ENCODE measurements at regions not wholly inside any gene's neighbourhood (a gene's known extent, or its start where the extent isn't known, plus 50 kb on each side); places are given as distances from the start of the nearest gene placed in this dataset.

DNA sequence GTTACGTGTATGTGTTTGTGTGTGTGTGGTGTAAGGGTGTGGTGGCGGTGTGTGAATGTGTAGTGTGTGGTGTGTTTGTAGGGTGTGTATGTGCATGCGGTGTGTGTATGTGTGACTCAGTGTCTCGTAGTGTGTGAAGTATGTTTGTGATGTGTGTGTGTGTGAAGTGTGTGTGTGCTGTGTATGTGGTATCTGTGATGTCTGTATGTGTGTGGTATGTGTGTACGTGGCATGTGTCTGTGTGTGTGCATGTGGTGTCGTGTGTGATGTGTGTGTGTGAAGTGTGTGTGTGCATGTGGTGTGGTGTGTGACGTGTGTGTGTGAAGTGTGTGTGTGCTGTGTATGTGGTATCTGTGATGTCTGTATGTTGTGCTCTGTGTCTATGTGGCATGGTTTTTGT, 339.4 kb downstream of the MTRR start:
- DNase-seq = no peak
- Mint-ChIP-seq H3K4me3 (no peak overlapping the region), H3K4me1 (no peaks in the 10 kb centered on the region), H3K36me3 (no peaks in the 10 kb centered on the region), H3K27ac (no peak overlapping the region), H3K9me3 (peaks cover 0 to 20% (median 12%) of the 10 kb centered on the region in 6 donors), H3K27me3 (ENCODE audit: low read depth in 3 of 3) (peaks cover 0 to 1% (median 0%) of the 10 kb centered on the region in 3 donors)

GRCh38 chr5:8209500-8209899, 340.6 kb downstream of the MTRR start:
- peaks cover 2 to 12% (median 5%) of the 10 kb centered on the region in 6 donors for H3K9me3 Mint-ChIP-seq
- H3K27me3 Mint-ChIP-seq (ENCODE audit: low read depth in 3 of 3) = no peaks in the 10 kb centered on the region
- H3K4me1 Mint-ChIP-seq = no peaks in the 10 kb centered on the region
- H3K36me3 Mint-ChIP-seq = no peaks in the 10 kb centered on the region
- DNase-seq = no peak
- H3K27ac Mint-ChIP-seq = no peak overlapping the region
- H3K4me3 Mint-ChIP-seq = no peak overlapping the region

- Mint-ChIP-seq H3K9me3 (peaks cover 0 to 22% (median 7%) of the 10 kb centered on the region in 6 donors), H3K4me1 (no peaks in the 10 kb centered on the region)
- DNase-seq = no peak
Observed at GRCh38 chr5:8213701-8214240, 344.8 kb downstream of the MTRR start.

GRCh38 chr5:8216921-8217320, 348.0 kb downstream of the MTRR start:
- Mint-ChIP-seq H3K4me1 (no peaks in the 10 kb centered on the region), H3K27me3 (ENCODE audit: low read depth in 3 of 3) (no peaks in the 10 kb centered on the region)

More at GRCh38 chr5:8213701-8214240, 344.8 kb downstream of the MTRR start:
- Mint-ChIP-seq H3K4me3 (no peak overlapping the region), H3K27me3 (ENCODE audit: low read depth in 3 of 3) (no peaks in the 10 kb centered on the region), H3K27ac (no peak overlapping the region), H3K36me3 (no peaks in the 10 kb centered on the region)

DNA sequence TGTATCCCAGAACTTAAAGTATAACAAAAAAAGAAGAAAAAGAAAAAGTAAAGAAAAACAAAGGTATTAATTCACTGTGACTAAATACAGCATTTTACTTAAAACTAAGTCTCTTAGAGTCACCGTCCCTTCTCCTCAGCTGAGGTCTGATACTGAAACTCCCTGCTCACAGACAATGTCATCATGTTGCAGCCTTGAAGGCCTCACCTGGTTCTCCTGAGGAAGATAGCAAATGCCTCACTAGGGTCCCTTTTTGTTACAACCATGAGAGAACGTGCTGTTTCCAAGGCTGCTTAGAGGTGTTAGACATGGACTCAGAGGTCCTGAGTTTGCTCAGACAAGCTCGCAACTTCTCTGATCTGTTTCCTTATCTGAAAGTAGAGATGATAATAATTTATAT, 357.2 kb downstream of the MTRR start:
- Mint-ChIP-seq H3K4me1 (no peaks in the 10 kb centered on the region), H3K36me3 (no peaks in the 10 kb centered on the region), H3K27me3 (ENCODE audit: low read depth in 3 of 3) (peaks cover 0 to 2% (median 0%) of the 10 kb centered on the region in 3 donors), H3K9me3 (peaks cover 8 to 45% (median 29%) of the 10 kb centered on the region in 6 donors), H3K4me3 (no peak overlapping the region), H3K27ac (no peak overlapping the region)
- no peak for DNase-seq

More at GRCh38 chr5:8216921-8217320, 348.0 kb downstream of the MTRR start:
- Mint-ChIP-seq H3K27ac (no peak overlapping the region), H3K4me3 (no peak overlapping the region), H3K9me3 (peaks cover 0 to 28% (median 12%) of the 10 kb centered on the region in 6 donors), H3K36me3 (no peaks in the 10 kb centered on the region)
- DNase-seq = no peak

GRCh38 chr5:8227112-8227511, 358.2 kb downstream of the MTRR start:
- peaks cover 0 to 2% (median 0%) of the 10 kb centered on the region in 3 donors for H3K27me3 Mint-ChIP-seq (ENCODE audit: low read depth in 3 of 3)
- H3K4me3 Mint-ChIP-seq = no peak overlapping the region
- no peak overlapping the region for H3K27ac Mint-ChIP-seq
- no peaks in the 10 kb centered on the region for H3K36me3 Mint-ChIP-seq
- no peaks in the 10 kb centered on the region for H3K4me1 Mint-ChIP-seq
- peaks cover 8 to 39% (median 24%) of the 10 kb centered on the region in 6 donors for H3K9me3 Mint-ChIP-seq
- DNase-seq = no peak

DNA sequence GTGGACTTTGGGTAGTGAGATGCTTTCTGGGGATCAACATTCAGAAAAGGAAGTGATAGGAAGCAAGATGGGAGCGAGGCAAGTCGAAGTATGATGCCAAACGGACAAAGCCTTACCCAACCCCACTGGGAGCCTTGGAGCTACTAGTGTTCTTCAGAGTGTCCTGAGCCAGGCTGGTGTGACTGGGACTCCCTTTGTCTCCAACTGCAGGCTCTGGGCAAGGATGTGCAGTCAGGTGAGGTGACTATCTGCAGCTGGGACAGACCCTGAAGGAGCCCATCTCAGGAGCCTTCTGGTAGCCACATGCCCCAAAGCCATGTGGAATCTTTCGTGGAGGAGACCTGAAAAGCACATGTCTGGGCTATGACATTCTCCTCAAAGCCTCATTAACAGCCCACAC, 360.6 kb downstream of the MTRR start:
- no peak for DNase-seq
- no peak overlapping the region for H3K4me3 Mint-ChIP-seq
- H3K36me3 Mint-ChIP-seq = no peaks in the 10 kb centered on the region
- peaks cover 0 to 2% (median 1%) of the 10 kb centered on the region in 3 donors for H3K27me3 Mint-ChIP-seq (ENCODE audit: low read depth in 3 of 3)
- H3K27ac Mint-ChIP-seq = no peak overlapping the region
- peaks cover 10 to 24% (median 11%) of the 10 kb centered on the region in 6 donors for H3K9me3 Mint-ChIP-seq
- H3K4me1 Mint-ChIP-seq = no peaks in the 10 kb centered on the region

- H3K4me1 Mint-ChIP-seq = no peaks in the 10 kb centered on the region
- DNase-seq = no peak
- no peak overlapping the region for H3K4me3 Mint-ChIP-seq
- no peaks in the 10 kb centered on the region for H3K36me3 Mint-ChIP-seq
- no peak overlapping the region for H3K27ac Mint-ChIP-seq
- H3K9me3 Mint-ChIP-seq = peaks cover 6 to 30% (median 11%) of the 10 kb centered on the region in 6 donors
- peaks cover 0 to 1% (median 0%) of the 10 kb centered on the region in 3 donors for H3K27me3 Mint-ChIP-seq (ENCODE audit: low read depth in 3 of 3)
Observed at GRCh38 chr5:8230868-8231267, 361.9 kb downstream of the MTRR start.

DNA sequence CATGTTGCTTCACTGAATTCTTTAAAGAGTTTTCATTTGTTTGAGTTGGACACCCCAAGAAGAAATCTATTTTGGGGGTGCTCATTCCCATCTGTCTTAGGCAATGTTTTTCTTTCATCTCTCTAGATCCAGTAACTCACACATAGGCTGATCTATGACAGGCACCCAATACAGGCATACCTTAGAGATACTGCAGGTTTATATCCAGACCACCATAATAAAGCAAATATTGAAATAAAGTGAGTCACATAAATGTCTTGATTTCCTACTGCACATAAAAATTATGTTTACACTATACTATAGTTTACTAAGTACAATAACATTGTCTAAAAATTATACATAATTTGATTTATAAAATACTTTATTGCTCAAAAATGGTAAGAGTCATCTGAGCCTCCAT, 364.5 kb downstream of the MTRR start:
- Mint-ChIP-seq H3K36me3 (no peaks in the 10 kb centered on the region), H3K27me3 (ENCODE audit: low read depth in 3 of 3) (peaks cover 0 to 1% (median 0%) of the 10 kb centered on the region in 3 donors), H3K4me3 (no peak overlapping the region), H3K4me1 (no peaks in the 10 kb centered on the region), H3K27ac (no peak overlapping the region), H3K9me3 (peaks cover 9 to 35% (median 14%) of the 10 kb centered on the region in 6 donors)
- DNase-seq = no peak

DNA sequence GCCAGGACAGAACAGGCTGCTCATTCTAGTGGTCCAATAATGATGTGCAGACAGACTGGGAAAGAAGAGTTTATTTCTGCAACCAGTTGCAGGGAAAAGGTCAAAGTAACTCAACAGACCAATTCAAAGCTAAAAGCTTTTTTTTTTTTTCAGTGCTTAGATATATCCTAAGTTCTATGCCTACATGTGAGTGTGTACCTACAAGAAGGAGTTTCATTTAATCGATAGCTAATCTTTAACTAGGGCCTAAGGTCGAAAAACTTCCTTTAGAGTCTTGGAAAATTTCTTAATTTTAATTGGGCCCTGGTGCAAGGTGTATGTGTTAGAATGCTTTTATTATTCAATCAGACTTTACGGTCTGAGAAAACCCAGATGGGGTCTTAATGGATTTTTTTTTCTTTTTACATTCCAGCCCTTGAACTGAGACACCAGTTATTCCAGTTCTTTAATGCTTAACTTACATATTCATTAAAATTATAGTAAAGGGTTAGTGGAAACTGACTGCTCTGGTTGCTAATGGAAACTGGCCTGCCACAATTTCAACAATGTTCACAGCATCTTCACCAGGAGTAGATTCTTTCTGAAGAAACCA, 365.3 kb downstream of the MTRR start:
- H3K36me3 Mint-ChIP-seq = no peaks in the 10 kb centered on the region
- DNase-seq = no peak
- H3K9me3 Mint-ChIP-seq = peaks cover 10 to 30% (median 12%) of the 10 kb centered on the region in 6 donors
- no peaks in the 10 kb centered on the region for H3K4me1 Mint-ChIP-seq
- no peak overlapping the region for H3K4me3 Mint-ChIP-seq
- no peak overlapping the region for H3K27ac Mint-ChIP-seq
- peaks cover 0 to 1% (median 0%) of the 10 kb centered on the region in 3 donors for H3K27me3 Mint-ChIP-seq (ENCODE audit: low read depth in 3 of 3)

DNA sequence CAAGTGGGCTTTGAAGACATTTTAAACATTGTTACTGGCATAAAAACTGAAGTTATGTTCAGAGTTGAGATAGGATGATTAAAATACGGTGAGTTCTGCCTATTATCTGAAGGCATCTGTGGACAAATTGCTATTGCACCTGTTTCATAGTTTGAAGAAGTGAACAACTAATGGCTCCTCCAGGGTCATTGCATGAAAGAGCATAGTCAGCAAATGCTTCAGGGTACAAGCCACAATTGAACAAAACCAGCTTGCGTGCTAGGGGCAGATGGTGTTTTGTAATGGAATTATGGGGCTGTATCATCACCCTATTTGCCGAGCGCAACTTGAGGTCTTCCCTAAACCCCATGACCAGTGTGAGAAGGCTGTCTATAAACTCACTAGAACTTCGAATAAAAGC, 369.1 kb downstream of the MTRR start:
- Mint-ChIP-seq H3K27me3 (ENCODE audit: low read depth in 3 of 3) (peaks cover 0 to 2% (median 0%) of the 10 kb centered on the region in 3 donors), H3K27ac (no peak overlapping the region), H3K4me1 (no peaks in the 10 kb centered on the region), H3K4me3 (no peak overlapping the region), H3K36me3 (no peaks in the 10 kb centered on the region), H3K9me3 (peaks cover 8 to 30% (median 10%) of the 10 kb centered on the region in 6 donors)
- no peak for DNase-seq

- Mint-ChIP-seq H3K9me3 (peaks cover 8 to 33% (median 10%) of the 10 kb centered on the region in 6 donors), H3K4me3 (no peak overlapping the region), H3K4me1 (no peaks in the 10 kb centered on the region), H3K27me3 (ENCODE audit: low read depth in 3 of 3) (peaks cover 0 to 2% (median 0%) of the 10 kb centered on the region in 3 donors), H3K36me3 (no peaks in the 10 kb centered on the region), H3K27ac (no peak overlapping the region)
- no peak for DNase-seq
Observed at GRCh38 chr5:8239198-8239597, 370.2 kb downstream of the MTRR start.

GRCh38 chr5:8239646-8240045, 370.7 kb downstream of the MTRR start:
- H3K4me1 Mint-ChIP-seq = no peaks in the 10 kb centered on the region
- no peak overlapping the region for H3K27ac Mint-ChIP-seq
- no peaks in the 10 kb centered on the region for H3K36me3 Mint-ChIP-seq
- DNase-seq = no peak
- peaks cover 0 to 2% (median 0%) of the 10 kb centered on the region in 3 donors for H3K27me3 Mint-ChIP-seq (ENCODE audit: low read depth in 3 of 3)
- peaks cover 8 to 36% (median 11%) of the 10 kb centered on the region in 6 donors for H3K9me3 Mint-ChIP-seq
- H3K4me3 Mint-ChIP-seq = no peak overlapping the region

- Mint-ChIP-seq H3K4me3 (no peak overlapping the region), H3K27me3 (ENCODE audit: low read depth in 3 of 3) (peaks cover 0 to 2% (median 0%) of the 10 kb centered on the region in 3 donors), H3K36me3 (no peaks in the 10 kb centered on the region), H3K9me3 (peaks cover 8 to 35% (median 11%) of the 10 kb centered on the region in 6 donors), H3K27ac (no peak overlapping the region), H3K4me1 (no peaks in the 10 kb centered on the region)
- no peak for DNase-seq
Observed at GRCh38 chr5:8241076-8241475, 372.1 kb downstream of the MTRR start.

DNA sequence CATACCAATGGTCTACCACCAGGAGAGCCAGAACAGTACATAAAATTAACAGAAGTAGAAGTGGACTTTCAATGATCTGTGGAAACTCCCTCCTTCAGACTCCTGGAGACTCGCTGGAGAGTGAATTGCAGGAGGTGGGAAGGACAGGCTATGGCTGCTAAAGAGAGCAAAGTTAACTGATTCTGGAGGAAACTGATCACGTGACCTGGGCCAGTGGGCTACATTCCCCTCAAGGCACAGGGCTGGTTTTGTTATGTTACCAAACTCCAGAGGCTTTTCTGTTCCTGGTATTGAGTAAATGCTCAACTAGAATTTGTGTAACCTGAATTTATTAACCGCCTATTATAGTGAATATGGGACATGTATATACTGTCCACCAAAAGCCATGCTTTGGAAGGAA, 372.6 kb downstream of the MTRR start:
- Mint-ChIP-seq H3K4me1 (no peaks in the 10 kb centered on the region), H3K9me3 (peaks cover 5 to 32% (median 9%) of the 10 kb centered on the region in 6 donors), H3K4me3 (no peak overlapping the region), H3K27me3 (ENCODE audit: low read depth in 3 of 3) (peaks cover 0 to 2% (median 0%) of the 10 kb centered on the region in 3 donors), H3K27ac (no peak overlapping the region), H3K36me3 (no peaks in the 10 kb centered on the region)
- DNase-seq = no peak
